H54 (cell line): ENCODE measurements at regions not wholly inside any gene's neighbourhood (a gene's known extent, or its start where the extent isn't known, plus 50 kb on each side); places are given as distances from the start of the nearest gene placed in this dataset.

Source experiments
- DNase-seq: peaks from one replicate; pipeline ENCODE4 v3.0.0; 2011; ENCODE audit warnings: low spot score, mixed read lengths; ENCODE audit not compliant: insufficient read length
- FAIRE-seq: peaks from 3 replicates; lab custom pipeline; 2011; peaks lifted over from hg19 to GRCh38; lab: Jason Lieb, UNC
- POLR2A ChIP-seq: IDR thresholded peaks from 2 replicates; pipeline ENCODE4 v1.6.1; 2011; ENCODE audit warnings: low read depth, mild to moderate bottlenecking, low read length

DNA sequence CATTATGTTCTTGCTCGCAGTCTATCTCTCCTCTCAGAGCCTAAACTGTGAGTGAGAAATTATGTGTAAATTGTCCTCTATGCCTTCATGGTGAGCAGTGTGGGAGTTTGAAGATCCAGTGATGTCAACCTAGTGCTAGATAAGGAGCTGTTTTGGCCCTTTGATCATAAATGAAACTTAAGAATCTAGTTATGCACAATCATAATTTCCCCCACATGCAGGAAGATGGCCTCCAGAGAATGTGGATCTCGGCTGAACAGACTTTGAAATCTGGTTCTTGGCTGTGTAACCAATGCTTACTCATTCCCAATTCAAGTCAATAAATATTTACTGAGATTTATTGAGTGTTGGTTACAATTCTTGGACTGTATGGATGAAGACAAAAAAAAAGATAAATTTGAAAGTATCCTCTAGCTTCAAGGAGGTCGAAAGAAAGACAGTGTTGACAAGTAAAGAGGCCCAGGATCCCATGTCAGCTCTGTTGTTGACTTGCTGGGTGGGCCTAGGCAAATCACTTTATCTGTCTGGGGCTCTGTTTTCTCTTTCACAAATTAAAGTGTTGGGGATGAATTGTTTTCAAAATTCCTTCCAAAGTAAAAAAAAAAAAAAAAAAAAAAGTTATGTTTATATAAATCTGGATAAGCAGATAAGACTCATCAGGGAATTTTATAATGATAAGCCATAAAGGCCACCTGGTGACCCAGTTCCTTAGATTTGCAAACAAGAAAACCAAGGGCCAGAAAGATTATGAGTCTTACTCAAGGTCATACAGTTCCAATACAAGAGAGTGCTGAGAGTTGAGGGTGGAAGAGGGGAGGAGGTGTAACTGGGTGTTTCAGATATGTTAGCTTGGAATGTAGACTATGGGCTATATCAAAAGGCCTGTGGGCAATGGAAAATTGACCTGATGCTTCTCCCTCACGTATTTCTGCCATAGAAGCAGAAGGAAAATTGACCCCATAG, 969.9 kb downstream of the KCNMA1 start:
- DNase-seq, result no peak
- no peak for TF ChIP-seq POLR2A
- no peak for FAIRE-seq

DNA sequence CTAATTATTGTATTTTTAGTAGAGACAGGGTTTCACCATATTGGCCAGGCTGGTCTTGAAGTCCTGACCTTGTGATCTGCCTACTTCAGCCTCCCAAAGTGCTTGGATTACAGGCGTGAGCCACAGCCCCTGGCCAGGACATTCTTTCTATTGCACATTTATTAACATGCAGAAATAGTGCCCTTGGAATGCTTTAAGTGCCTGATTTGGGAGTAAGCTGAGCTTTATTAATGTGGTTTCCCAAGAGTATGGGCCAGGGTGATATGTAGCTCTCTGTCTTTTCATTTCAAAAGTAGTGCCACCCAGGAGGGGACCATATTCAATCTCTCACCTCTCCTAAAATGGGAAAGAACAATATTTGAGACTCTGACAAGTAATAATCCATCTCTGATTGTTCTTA, 970.7 kb downstream of the KCNMA1 start:
- FAIRE-seq, result no peak

DNA sequence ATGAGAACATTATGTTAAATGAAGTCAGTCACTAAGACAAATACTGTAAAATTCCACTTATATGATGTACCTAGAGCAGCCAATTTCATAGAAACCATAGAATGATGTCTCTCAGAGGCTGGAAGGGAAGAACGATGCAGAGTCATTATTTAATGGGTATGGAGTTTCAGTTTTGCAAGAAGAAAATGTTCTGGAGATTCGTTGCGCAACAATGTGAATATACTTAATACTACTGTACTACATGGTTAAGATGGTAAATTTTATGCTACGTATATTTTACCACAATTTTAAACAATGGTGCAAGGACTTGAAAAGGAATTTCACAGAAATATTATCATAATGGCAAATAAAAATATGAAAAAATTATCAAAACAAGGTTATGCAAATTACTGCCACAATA, 972.6 kb downstream of the KCNMA1 start:
- no peak for TF ChIP-seq POLR2A
- DNase-seq (no peak), FAIRE-seq (no peak)

More for the DNA sequence above, 970.7 kb downstream of the KCNMA1 start:
- TF ChIP-seq POLR2A, result no peak
- DNase-seq, result no peak

DNA sequence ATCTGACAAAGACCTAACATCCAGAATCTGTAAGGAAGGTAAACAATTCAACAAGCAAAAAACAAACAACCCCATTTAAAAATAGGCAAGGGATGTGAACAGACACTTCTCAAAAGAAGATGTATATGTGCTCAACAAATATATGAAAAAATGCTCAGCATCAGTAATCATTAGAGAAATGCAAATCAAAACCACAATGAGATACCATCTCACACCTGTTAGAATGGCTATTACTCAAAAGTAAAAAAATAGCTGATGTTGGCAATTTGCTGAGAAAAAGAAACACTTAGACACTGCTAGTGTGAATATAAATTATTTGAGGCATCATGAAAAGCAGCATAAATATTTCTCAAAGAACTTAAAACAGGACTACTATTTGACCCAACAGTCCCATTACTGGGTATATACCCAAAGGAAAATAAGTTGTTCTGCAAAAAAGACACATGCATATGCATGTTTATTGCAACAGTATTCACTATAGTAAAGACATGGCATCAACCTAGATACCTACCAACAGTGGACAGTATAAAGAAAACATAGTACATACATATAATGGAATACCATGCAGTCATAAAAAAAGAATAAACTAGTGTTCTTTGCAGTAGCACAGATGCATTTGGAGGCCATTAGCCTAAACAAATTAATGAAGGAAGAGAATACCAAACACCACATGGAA, 980.1 kb downstream of the KCNMA1 start:
- no peak for TF ChIP-seq POLR2A
- FAIRE-seq (no peak), DNase-seq (no peak)

DNA sequence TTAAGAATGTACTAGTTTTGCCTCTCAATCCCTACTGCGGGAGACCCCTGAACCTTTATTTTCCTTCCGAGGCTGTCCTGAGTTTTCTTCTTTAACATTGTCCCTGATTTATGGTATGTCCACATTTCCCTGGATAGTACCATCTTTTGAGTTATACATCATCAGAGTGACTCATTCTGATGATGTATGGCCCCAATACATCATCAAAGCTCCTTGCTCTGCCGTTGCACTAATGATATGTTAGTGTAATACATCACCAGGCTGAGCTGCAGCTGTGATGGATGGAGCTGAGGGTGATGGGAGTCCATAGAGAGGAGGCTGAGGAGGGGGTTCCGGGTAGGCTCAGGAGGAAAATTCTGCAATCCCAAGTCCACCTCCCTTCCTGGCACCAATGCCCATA, 986.5 kb downstream of the KCNMA1 start:
- FAIRE-seq, result no peak
- no peak for TF ChIP-seq POLR2A
- DNase-seq, result no peak

DNA sequence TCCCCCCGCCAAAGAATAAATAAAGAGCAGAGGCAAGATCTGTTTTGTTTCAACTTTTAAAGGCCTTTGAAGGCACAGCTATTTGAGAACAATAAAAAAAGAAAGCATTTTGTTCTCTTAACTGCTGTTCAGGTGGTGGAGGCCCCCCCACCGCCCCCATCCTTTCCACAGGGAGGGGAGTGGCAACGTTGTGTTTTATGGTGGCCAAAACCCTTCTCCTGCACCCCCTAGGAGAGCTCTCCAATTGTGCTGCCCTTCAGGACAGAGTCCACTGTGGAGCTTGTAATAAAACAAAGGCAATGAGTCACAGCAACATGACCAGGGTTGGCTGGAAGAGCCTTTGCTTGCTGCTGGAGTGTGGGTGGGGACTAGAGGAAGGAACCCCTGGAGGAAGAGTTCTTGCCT, 987.9 kb downstream of the KCNMA1 start:
- DNase-seq (peak; percentile 9), FAIRE-seq (no peak)
- no peak for TF ChIP-seq POLR2A

DNA sequence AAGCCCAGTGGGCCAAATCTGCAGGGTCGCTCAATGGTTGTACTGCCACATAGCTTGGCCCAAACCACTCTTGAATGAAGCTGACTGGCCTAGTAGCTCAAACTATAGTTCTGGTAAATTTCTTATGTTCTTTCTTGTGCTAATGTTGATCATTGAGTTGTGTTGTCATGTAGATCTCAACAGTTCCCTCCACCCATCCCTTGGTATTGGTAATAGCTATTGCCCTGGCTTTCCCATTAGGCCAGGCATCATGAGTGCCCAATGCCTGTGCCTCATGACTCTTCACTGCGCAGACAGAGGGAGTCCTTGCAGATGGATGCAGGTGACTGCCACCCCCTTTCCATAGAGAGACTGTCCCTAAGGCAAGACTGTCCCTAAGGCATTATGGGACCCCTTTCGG, 988.4 kb downstream of the KCNMA1 start:
- no peak for TF ChIP-seq POLR2A
- no peak for FAIRE-seq
- DNase-seq, result no peak

DNA sequence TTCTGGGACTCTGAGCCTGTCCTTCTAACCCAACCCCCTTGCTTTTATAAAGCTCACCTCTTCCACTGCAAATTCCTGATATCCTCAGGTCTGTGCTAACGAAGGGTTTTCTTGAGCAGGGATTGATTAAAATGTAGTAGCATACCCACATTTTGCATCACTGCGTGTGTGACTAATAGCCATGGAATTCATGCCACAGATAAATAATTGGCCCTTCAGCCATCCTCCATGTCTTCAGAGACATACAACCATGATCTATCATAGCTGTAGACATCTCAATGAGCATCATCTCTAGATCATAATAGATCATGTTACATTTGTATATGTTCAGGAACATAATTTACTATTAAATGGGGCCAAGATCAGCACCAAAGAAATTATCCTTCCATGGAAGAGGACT, 990.3 kb downstream of the KCNMA1 start:
- no peak for DNase-seq
- no peak for TF ChIP-seq POLR2A
- FAIRE-seq, result no peak

DNA sequence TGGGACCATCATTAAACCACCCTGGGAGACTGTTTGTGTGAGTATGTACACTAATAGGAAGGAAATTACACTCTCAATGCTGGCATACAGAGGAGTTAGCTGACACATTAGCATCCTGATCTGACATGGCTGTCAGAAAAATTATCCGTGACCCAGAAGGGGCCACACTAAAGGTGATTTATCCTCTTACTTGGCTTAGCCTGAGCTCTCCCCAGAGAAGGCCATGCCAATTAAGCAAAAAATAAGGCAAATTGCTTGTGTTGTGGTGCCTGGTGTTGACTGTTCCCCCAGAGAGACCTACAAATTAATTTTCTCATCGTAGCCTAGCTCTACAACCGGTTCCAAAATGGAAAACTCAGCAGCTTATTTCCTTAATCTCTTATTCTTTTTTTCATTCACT, 992.3 kb downstream of the KCNMA1 start:
- FAIRE-seq (no peak), DNase-seq (no peak)
- TF ChIP-seq POLR2A, result no peak

DNA sequence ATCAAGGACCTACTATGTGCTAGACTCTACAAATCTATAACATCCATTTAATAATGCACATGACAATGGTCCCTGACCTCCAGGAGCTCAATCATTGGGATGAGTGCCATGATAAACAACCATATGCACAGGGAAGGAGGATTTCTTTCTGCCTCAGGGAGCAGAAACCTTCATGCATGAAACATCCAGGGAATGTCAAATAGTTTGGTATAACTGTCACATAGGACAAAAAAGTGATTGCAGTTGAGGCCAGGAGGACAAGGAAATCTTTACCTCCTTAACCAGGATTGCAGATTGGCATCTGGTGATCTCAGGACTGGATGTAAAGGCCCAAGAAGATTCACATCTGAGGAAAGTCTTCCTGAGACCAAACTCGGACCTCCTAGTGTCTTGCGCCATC, 993.1 kb downstream of the KCNMA1 start:
- no peak for TF ChIP-seq POLR2A
- FAIRE-seq, result no peak

DNA sequence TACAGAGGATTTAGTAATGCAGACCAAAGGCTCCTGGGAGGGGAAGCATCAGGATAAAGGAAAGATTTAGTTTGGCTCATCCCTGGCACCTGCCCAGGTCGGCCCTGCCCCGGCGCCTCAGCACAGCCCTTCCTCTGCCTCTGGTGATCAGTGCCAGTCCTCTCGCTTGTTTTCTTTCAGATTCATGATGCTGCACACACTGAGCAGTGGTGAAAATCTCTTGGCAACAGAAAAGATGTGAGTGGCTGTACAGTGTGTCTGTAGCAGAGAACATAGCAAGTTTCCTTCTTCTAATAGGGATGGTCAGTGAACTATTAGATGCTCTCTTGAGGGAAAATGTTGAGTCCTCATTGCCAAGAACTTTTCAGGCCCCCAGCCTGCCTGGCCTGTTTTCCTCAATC, 994.1 kb downstream of the KCNMA1 start:
- DNase-seq (no peak), FAIRE-seq (no peak)
- no peak for TF ChIP-seq POLR2A

More for the DNA sequence above, 993.1 kb downstream of the KCNMA1 start:
- DNase-seq, result no peak

DNA sequence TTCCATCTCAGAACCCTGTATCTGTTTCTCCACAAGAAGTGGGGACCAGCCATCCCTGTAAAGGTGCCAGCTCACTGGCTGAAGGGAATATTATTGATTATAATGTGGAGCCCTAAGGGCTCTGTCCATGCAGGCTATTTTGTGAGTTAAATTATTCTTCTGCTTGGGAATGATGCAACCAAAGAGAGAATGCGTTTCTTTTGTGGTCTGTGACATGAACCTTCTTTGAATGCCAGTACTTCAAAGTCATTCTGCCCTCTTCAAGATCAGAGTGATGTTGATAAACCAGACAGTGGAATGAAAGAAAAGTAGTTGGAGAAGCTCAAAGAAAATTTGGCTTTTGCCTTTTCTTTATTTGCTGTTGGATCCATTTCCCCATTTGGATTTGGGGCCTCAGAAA, 995.2 kb downstream of the KCNMA1 start:
- FAIRE-seq (no peak), DNase-seq (no peak)
- no peak for TF ChIP-seq POLR2A

DNA sequence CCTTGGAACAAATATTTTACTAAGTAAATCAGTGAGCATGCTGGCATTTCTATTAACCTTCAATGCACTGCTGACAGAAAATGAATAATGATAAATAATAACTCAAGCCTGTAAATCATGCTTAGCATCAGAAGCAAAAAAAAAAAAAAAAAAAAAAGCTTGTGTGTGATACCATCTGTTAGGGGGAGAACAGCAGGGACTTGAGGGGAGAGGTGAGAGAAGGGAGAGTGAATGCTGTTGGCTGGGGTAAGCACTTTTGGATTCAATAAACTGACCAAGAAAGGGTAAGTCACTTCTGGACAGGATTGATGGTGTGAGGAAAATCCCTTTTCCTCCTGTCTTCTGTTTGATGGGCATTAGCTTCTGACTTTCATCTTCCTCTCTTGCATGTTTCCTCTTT, 996.4 kb downstream of the KCNMA1 start:
- no peak for TF ChIP-seq POLR2A
- FAIRE-seq, result no peak
- DNase-seq, result no peak

DNA sequence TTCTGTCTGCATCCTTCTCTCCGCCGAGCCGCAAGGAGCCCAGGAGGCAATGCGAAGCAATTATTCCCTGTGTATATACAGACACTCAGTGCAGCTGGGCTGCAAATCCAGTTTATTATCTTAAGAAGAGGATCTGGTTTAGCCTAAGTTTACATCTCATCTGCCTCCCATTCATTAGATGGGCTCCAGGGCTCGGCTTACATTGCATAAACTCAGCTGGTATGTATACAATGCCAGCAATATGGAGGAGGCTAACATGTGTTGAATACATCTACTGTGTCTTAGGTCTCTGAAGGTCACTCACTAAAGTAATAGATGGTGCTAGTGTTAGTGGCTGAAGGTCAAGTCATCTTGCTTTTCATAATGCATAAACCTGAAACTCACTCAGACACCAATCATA, 996.8 kb downstream of the KCNMA1 start:
- no peak for TF ChIP-seq POLR2A
- DNase-seq (no peak), FAIRE-seq (no peak)

DNA sequence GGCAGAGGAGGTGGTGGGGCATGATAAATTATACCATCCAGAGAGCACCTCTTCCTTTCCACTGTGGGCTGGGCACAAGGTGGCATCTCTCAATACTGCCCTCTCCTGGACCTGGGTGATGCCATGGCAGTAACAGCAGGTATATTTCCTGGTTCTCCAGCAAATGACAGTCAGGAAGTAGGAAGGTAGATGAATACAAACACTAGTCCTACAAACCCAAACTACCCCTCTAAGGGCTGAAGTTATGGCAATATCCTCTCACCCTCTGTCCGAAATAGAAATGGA, 1004.9 kb downstream of the KCNMA1 start:
- no peak for TF ChIP-seq POLR2A
- peak; percentile 39 for DNase-seq
- FAIRE-seq, result peak; percentile 76
